ENCODE measurements at regions not wholly inside any gene's neighbourhood (a gene's known extent, or its start where the extent isn't known, plus 50 kb on each side); places are given as distances from the start of the nearest gene placed in this dataset.

- no peaks in the 10 kb centered on the region for H3K79me2 ChIP-seq (ENCODE audit: insufficient read depth, low read length)
- ChIA-PET CTCF (no interaction called here), POLR2A (no interaction called here), RAD21 (ENCODE audit: low non-redundant PET in 1 of 2, low total read pairs in 2 of 2, uncharacterized antibody in 2 of 2, unreplicated experiment in 2 of 2) (no interaction called here)
- BruUV-seq (replicated peaks) = no TSS peak
- no peaks in the 10 kb centered on the region for H3K36me3 ChIP-seq (ENCODE audit: control insufficient read depth in 1 of 2, insufficient read depth in 2 of 2, low read length in 2 of 2)
- H3K27ac ChIP-seq (ENCODE audit: low read depth, low read length) = no peak overlapping the region
- H2AFZ ChIP-seq (ENCODE audit: low read depth, low read length, poor library complexity, severe bottlenecking) = no peak overlapping the region
- ATAC-seq = no peak
- no peak overlapping the region for H3K9ac ChIP-seq (ENCODE audit: low read length)
- H3K4me3 ChIP-seq (replicated peaks in 1 of 2; ENCODE audit: low read depth in 1 of 2, low read length in 2 of 2) = no peak overlapping the region
- H3K27me3 ChIP-seq (ENCODE audit: insufficient read depth, low read length) = no peaks in the 10 kb centered on the region
- no peaks in the 10 kb centered on the region for H3K9me2 ChIP-seq (ENCODE audit: insufficient read depth)
- no peaks in the 10 kb centered on the region; a peak in 1 of 4 replicates for H3K9me3 ChIP-seq (ENCODE audit: control insufficient read depth in 1 of 2, insufficient read depth in 1 of 2, low read depth in 1 of 2, low read length in 2 of 2)
- no peaks in the 10 kb centered on the region for H3K4me1 ChIP-seq (ENCODE audit: control insufficient read depth in 1 of 2, insufficient read depth in 2 of 2, low read length in 2 of 2)
- intact Hi-C loops (cut with micrococcal nuclease) = no loop called here
- H3K4me2 ChIP-seq (ENCODE audit: low read length) = no peak overlapping the region
- no peaks in the 10 kb centered on the region for H4K20me1 ChIP-seq (ENCODE audit: insufficient read depth)
- no peak for TF ChIP-seq CBX3 (IDR thresholded peaks at IDR 0.05; ENCODE audit: low read depth)
- TF ChIP-seq RAD21 (IDR thresholded peaks at IDR 0.05; ENCODE audit: low read depth) = no peak
- no peak for TF ChIP-seq SP1 (IDR thresholded peaks at IDR 0.05; ENCODE audit: low read depth)
- TF ChIP-seq POLR2AphosphoS5 (IDR thresholded peaks at IDR 0.05; ENCODE audit: low read depth, low read length) = no peak
- TF ChIP-seq SIN3A (IDR thresholded peaks at IDR 0.05; ENCODE audit: low read depth) = no peak
- no peak for TF ChIP-seq POLR2A (IDR thresholded peaks at IDR 0.05; ENCODE audit: borderline replicate concordance, extremely low read depth, insufficient read depth, insufficient read length)
- TF ChIP-seq ZNF274 (IDR thresholded peaks at IDR 0.05; ENCODE audit: low read depth, low read length) = no peak
- no peak for TF ChIP-seq ELF1 (IDR thresholded peaks at IDR 0.05; ENCODE audit: borderline replicate concordance, low read depth)
- no peak for TF ChIP-seq EGR1 (IDR thresholded peaks at IDR 0.05; ENCODE audit: low read depth)
- TF ChIP-seq JUND (IDR thresholded peaks at IDR 0.05) = no peak
- DNase-seq (ENCODE audit: low read depth, low spot score) = no peak
These were observed 138.6 kb upstream of the MBL2 start for GRCh38 chr10:52911163-52911562.

- no peak for DNase-seq (ENCODE audit: low read depth, low spot score)
- no peak for TF ChIP-seq JUND (IDR thresholded peaks at IDR 0.05)
- TF ChIP-seq REST (IDR thresholded peaks at IDR 0.05; ENCODE audit: low read depth) = no peak
- no peak for TF ChIP-seq ELF1 (IDR thresholded peaks at IDR 0.05; ENCODE audit: borderline replicate concordance, low read depth)
- ChIA-PET RAD21 (ENCODE audit: low non-redundant PET in 1 of 2, low total read pairs in 2 of 2, uncharacterized antibody in 2 of 2, unreplicated experiment in 2 of 2) (no interaction called here), CTCF (no interaction called here), POLR2A (no interaction called here)
- H3K4me3 ChIP-seq (replicated peaks in 1 of 2; ENCODE audit: low read depth in 1 of 2, low read length in 2 of 2) = no peak overlapping the region
- no peak overlapping the region for H3K27ac ChIP-seq (ENCODE audit: low read depth, low read length)
- no peaks in the 10 kb centered on the region for H3K4me1 ChIP-seq (ENCODE audit: control insufficient read depth in 1 of 2, insufficient read depth in 2 of 2, low read length in 2 of 2)
- intact Hi-C loops (cut with micrococcal nuclease) = no loop called here
- H2AFZ ChIP-seq (ENCODE audit: low read depth, low read length, poor library complexity, severe bottlenecking) = no peak overlapping the region
- ATAC-seq = no peak
- H3K27me3 ChIP-seq (ENCODE audit: insufficient read depth, low read length) = no peaks in the 10 kb centered on the region
- no peaks in the 10 kb centered on the region; a peak in 1 of 4 replicates for H3K9me3 ChIP-seq (ENCODE audit: control insufficient read depth in 1 of 2, insufficient read depth in 1 of 2, low read depth in 1 of 2, low read length in 2 of 2)
- no peak overlapping the region for H3K4me2 ChIP-seq (ENCODE audit: low read length)
- no peaks in the 10 kb centered on the region for H3K36me3 ChIP-seq (ENCODE audit: control insufficient read depth in 1 of 2, insufficient read depth in 2 of 2, low read length in 2 of 2)
- BruUV-seq (replicated peaks) = no TSS peak
- no peaks in the 10 kb centered on the region for H3K79me2 ChIP-seq (ENCODE audit: insufficient read depth, low read length)
- no peaks in the 10 kb centered on the region for H3K9me2 ChIP-seq (ENCODE audit: insufficient read depth)
- H3K9ac ChIP-seq (ENCODE audit: low read length) = no peak overlapping the region
- H4K20me1 ChIP-seq (ENCODE audit: insufficient read depth) = no peaks in the 10 kb centered on the region
These were observed 135.9 kb upstream of the MBL2 start for GRCh38 chr10:52908478-52908877.
